Neuronal stem cell (in vitro differentiated cells): ENCODE measurements at regions not wholly inside any gene's neighbourhood (a gene's known extent, or its start where the extent isn't known, plus 50 kb on each side); places are given as distances from the start of the nearest gene placed in this dataset.

Source experiments
- DNase-seq: peaks from one replicate; pipeline ENCODE4 v3.0.0-alpha.2; 2013; ENCODE audit warnings: low spot score
- H2AFZ ChIP-seq: one replicate; pipeline ENCODE4 v1.6.1; 2013; ENCODE audit warnings: mild to moderate bottlenecking, low read length, inconsistent platforms
- H2AK5ac ChIP-seq: 2 replicates; pipeline ENCODE4 v1.6.1; 2013; ENCODE audit warnings: low read depth, mild to moderate bottlenecking, inconsistent platforms, low read length, moderate library complexity, mixed read lengths
- H2BK120ac ChIP-seq: 2 replicates; pipeline ENCODE4 v1.6.1; 2013; ENCODE audit warnings: low read depth, mild to moderate bottlenecking, inconsistent platforms, low read length, moderate library complexity, mixed read lengths
- H2BK12ac ChIP-seq: one replicate; pipeline ENCODE4 v1.6.1; 2013; ENCODE audit warnings: low read length, inconsistent platforms
- H2BK15ac ChIP-seq: 2 replicates; pipeline ENCODE4 v1.6.1; 2013; ENCODE audit warnings: mild to moderate bottlenecking, low read length, inconsistent platforms, mixed read lengths
- H2BK5ac ChIP-seq: one replicate; pipeline ENCODE4 v1.6.1; 2013; ENCODE audit warnings: inconsistent platforms, mild to moderate bottlenecking, low read length, moderate library complexity
- H3K14ac ChIP-seq: one replicate; pipeline ENCODE4 v1.6.1; 2013; ENCODE audit warnings: low read length, inconsistent platforms
- H3K18ac ChIP-seq: 2 replicates; pipeline ENCODE4 v1.6.1; 2013; ENCODE audit warnings: low read length, inconsistent platforms
- H3K23ac ChIP-seq: 2 replicates; pipeline ENCODE4 v1.6.1; 2013; ENCODE audit warnings: low read depth, mild to moderate bottlenecking, mixed read lengths, low read length, inconsistent platforms; ENCODE audit not compliant: poor library complexity
- H3K27ac ChIP-seq: replicated peaks from 3 replicates; pipeline ENCODE4 v1.5.1; 2013; ENCODE audit warnings: low read length, inconsistent platforms
- H3K27me3 ChIP-seq, 3 experiments: 2 replicates each; pipeline ENCODE4 v1.6.1; 2013; ENCODE audit warnings: low read length in 3 of 3, mild to moderate bottlenecking in 2 of 3, inconsistent platforms in 1 of 3, low read depth in 1 of 3, mixed read lengths in 1 of 3, moderate library complexity in 1 of 3; ENCODE audit not compliant: control insufficient read depth in 3 of 3, insufficient read depth in 3 of 3
- H3K36me3 ChIP-seq, 2 donors: replicated peaks in 1 of 2; 2 replicates each; pipeline ENCODE4 v1.6.1; 2013; ENCODE audit warnings: low read length in 2 of 2; ENCODE audit not compliant: control insufficient read depth in 2 of 2, insufficient read depth in 2 of 2
- H3K4ac ChIP-seq: 2 replicates; pipeline ENCODE4 v1.6.1; 2013; ENCODE audit warnings: inconsistent platforms, mild to moderate bottlenecking, low read length, moderate library complexity
- H3K4me1 ChIP-seq, 2 donors: 1 replicate in 1 of 2; 2 replicates in 1 of 2; pipeline ENCODE4 v1.6.1; 2013; ENCODE audit warnings: low read length in 2 of 2, low read depth in 1 of 2; ENCODE audit not compliant: control insufficient read depth in 2 of 2, insufficient read depth in 1 of 2
- H3K4me2 ChIP-seq: one replicate; pipeline ENCODE4 v1.6.1; 2013; ENCODE audit warnings: mild to moderate bottlenecking, low read length, inconsistent platforms; ENCODE audit not compliant: insufficient read depth, poor library complexity, severe bottlenecking
- H3K4me3 ChIP-seq, 2 donors: 2 replicates each; pipeline ENCODE4 v1.5.1; 2013; ENCODE audit warnings: low read length in 2 of 2, mild to moderate bottlenecking in 2 of 2, inconsistent platforms in 1 of 2, moderate library complexity in 1 of 2
- H3K79me1 ChIP-seq: one replicate; pipeline ENCODE4 v1.6.1; 2013; ENCODE audit warnings: low read depth, mild to moderate bottlenecking, inconsistent platforms, low read length, moderate library complexity
- H3K9ac ChIP-seq: one replicate; pipeline ENCODE4 v1.6.1; 2013; ENCODE audit warnings: mild to moderate bottlenecking, low read depth, low read length, inconsistent platforms; ENCODE audit not compliant: poor library complexity
- H3K9me3 ChIP-seq, 2 donors: replicated peaks in 1 of 2; 2 replicates each; pipeline versions ENCODE3 to v1.6.1; 2013; ENCODE audit warnings: low read length in 2 of 2, mild to moderate bottlenecking in 2 of 2, inconsistent platforms in 1 of 2, low read depth in 1 of 2, mixed read lengths in 1 of 2, moderate library complexity in 1 of 2; ENCODE audit not compliant: control insufficient read depth in 2 of 2, insufficient read depth in 1 of 2
- H4K8ac ChIP-seq: one replicate; pipeline ENCODE4 v1.6.1; 2013; ENCODE audit warnings: low read depth, mild to moderate bottlenecking, inconsistent platforms, low read length, moderate library complexity
- H4K91ac ChIP-seq: one replicate; pipeline ENCODE4 v1.6.1; 2013; ENCODE audit warnings: low read length, low read depth, mild to moderate bottlenecking, inconsistent platforms; ENCODE audit not compliant: poor library complexity
- WGBS, 2 donors: extraction: QIAGEN DNeasy Blood & Tissue Kit; methylation state at CpG; one replicate each; pipeline ENCODE4 v1.1.7; 2013; ENCODE audit warnings: missing lambda C conversion rate in 2 of 2, mixed read lengths in 1 of 2; ENCODE audit not compliant: insufficient read length in 2 of 2, insufficient replicate concordance in 1 of 2; ENCODE audit errors: extremely low coverage in 2 of 2; 5-methylcytosine and 5-hydroxymethylcytosine counted together

- no CpG with 5 or more reads among the region's 1 CpG for WGBS, 2 donors
- Histone ChIP-seq H3K9ac (no peak overlapping the region), H3K4me3 (no peak overlapping the region), H2BK12ac (no peak overlapping the region), H3K36me3 (no peaks in the 10 kb centered on the region), H3K4me1 (peaks cover 0 to 2% of the 10 kb centered on the region in 2 donors), H4K91ac (no peak overlapping the region), H2AK5ac (no peak overlapping the region), H2BK15ac (no peak overlapping the region), H3K14ac (no peak overlapping the region), H2BK120ac (no peak overlapping the region), H2AFZ (no peak overlapping the region), H3K79me1 (no peaks in the 10 kb centered on the region), H4K8ac (no peak overlapping the region), H3K4me2 (no peak overlapping the region), H3K23ac (no peak overlapping the region), H3K27me3 (no peaks in the 10 kb centered on the region), H3K27ac (no peak overlapping the region), H2BK5ac (no peak overlapping the region), H3K4ac (no peak overlapping the region), H3K18ac (no peak overlapping the region), H3K9me3 (no peaks in the 10 kb centered on the region)
- DNase-seq, result no peak
Measured at GRCh38 chr9:7452378-7452777, 347.2 kb downstream of the DMAC1 start.

DNA sequence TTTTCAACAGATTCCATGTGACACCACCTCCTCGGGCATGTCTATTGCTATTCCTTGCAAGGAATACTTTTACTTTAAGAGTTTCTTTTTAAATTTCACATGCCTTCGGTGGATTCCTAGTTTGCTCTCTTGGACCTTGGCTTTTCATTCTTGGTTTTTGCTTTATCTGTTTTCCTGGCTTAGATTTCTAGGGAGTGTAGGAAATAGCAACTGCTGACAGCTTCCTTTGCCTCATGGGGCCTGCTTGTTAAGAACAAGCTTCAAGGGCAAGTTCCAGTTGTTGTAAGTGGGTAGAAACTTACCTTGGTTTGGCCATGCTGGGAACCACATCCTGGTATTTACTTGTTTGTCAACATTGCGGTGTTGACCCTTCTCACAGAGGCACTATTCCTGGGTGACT, 348.5 kb downstream of the DMAC1 start:
- no peaks in the 10 kb centered on the region for H3K27me3 ChIP-seq
- no peak overlapping the region for H2BK5ac ChIP-seq
- no peak overlapping the region for H3K9ac ChIP-seq
- no peak overlapping the region for H4K8ac ChIP-seq
- H4K91ac ChIP-seq, result no peak overlapping the region
- H3K23ac ChIP-seq, result no peak overlapping the region
- no peak for DNase-seq
- H3K4me3 ChIP-seq, result no peak overlapping the region
- no peaks in the 10 kb centered on the region for H3K79me1 ChIP-seq
- H3K4ac ChIP-seq, result no peak overlapping the region
- no CpG with 5 or more reads among the region's 3 CpGs for WGBS, 2 donors
- no peak overlapping the region for H2BK15ac ChIP-seq
- no peak overlapping the region for H3K27ac ChIP-seq
- no peak overlapping the region for H3K14ac ChIP-seq
- no peak overlapping the region for H2BK120ac ChIP-seq
- H3K4me2 ChIP-seq, result no peak overlapping the region
- no peak overlapping the region for H2BK12ac ChIP-seq
- no peaks in the 10 kb centered on the region for H3K36me3 ChIP-seq
- no peaks in the 10 kb centered on the region for H3K4me1 ChIP-seq
- no peak overlapping the region for H3K18ac ChIP-seq
- no peak overlapping the region for H2AK5ac ChIP-seq
- H2AFZ ChIP-seq, result no peak overlapping the region
- H3K9me3 ChIP-seq, result no peaks in the 10 kb centered on the region

DNA sequence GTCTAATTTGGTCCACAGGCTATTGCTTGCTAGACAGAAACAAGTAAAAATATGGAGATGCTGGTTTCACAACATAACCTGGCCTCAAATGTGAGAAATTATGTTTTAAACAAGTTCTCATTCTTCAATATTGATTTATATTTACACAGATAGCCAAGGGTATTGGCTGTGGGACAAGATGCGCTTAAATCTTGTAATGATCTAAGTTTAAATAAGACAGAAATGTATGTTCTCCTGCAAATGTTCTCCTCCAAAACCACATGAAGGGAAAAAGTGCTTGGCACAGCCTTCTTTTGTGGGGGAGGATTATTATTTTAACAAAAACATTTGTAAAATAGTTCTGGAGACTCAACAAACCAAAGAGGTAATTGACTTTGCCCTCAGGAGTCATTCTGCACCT, 356.0 kb downstream of the DMAC1 start:
- H3K4me1 ChIP-seq, result no peaks in the 10 kb centered on the region
- no peak overlapping the region for H3K4ac ChIP-seq
- no peak overlapping the region for H3K14ac ChIP-seq
- no peak overlapping the region for H4K91ac ChIP-seq
- H3K9me3 ChIP-seq, result no peaks in the 10 kb centered on the region
- H3K4me3 ChIP-seq, result no peak overlapping the region
- no peak overlapping the region for H3K27ac ChIP-seq
- no peak overlapping the region for H3K9ac ChIP-seq
- DNase-seq, result no peak
- no peaks in the 10 kb centered on the region for H3K27me3 ChIP-seq
- H2BK120ac ChIP-seq, result no peak overlapping the region
- no peak overlapping the region for H2AFZ ChIP-seq
- H2BK12ac ChIP-seq, result no peak overlapping the region
- no peak overlapping the region for H3K18ac ChIP-seq
- no peak overlapping the region for H2BK15ac ChIP-seq
- H3K79me1 ChIP-seq, result no peaks in the 10 kb centered on the region
- H2AK5ac ChIP-seq, result no peak overlapping the region
- no peak overlapping the region for H3K4me2 ChIP-seq
- no peak overlapping the region for H4K8ac ChIP-seq
- no CpG with 5 or more reads among the region's 1 CpG for WGBS, 2 donors
- H3K36me3 ChIP-seq, result no peaks in the 10 kb centered on the region
- H2BK5ac ChIP-seq, result no peak overlapping the region
- H3K23ac ChIP-seq, result no peak overlapping the region

GRCh38 chr9:7439355-7439995, 360.1 kb downstream of the DMAC1 start:
- no peak overlapping the region for H4K91ac ChIP-seq
- H3K4me1 ChIP-seq, result no peaks in the 10 kb centered on the region
- H2BK5ac ChIP-seq, result no peak overlapping the region
- no peak overlapping the region for H2AK5ac ChIP-seq
- H3K4ac ChIP-seq, result no peak overlapping the region
- H2BK120ac ChIP-seq, result no peak overlapping the region
- no peak overlapping the region for H3K4me2 ChIP-seq
- H2AFZ ChIP-seq, result no peak overlapping the region
- no peak overlapping the region for H3K4me3 ChIP-seq
- no peak overlapping the region for H2BK12ac ChIP-seq
- no peak for DNase-seq
- no peak overlapping the region for H3K14ac ChIP-seq
- no peaks in the 10 kb centered on the region for H3K27me3 ChIP-seq
- H2BK15ac ChIP-seq, result no peak overlapping the region
- no peaks in the 10 kb centered on the region for H3K79me1 ChIP-seq
- H3K36me3 ChIP-seq, result no peaks in the 10 kb centered on the region
- H3K9me3 ChIP-seq, result no peaks in the 10 kb centered on the region
- no peak overlapping the region for H3K9ac ChIP-seq
- H3K23ac ChIP-seq, result no peak overlapping the region
- no peak overlapping the region for H3K18ac ChIP-seq
- no peak overlapping the region for H3K27ac ChIP-seq
- H4K8ac ChIP-seq, result no peak overlapping the region
